GM04504 (cell line): ENCODE measurements at regions not wholly inside any gene's neighbourhood (a gene's known extent, or its start where the extent isn't known, plus 50 kb on each side); places are given as distances from the start of the nearest gene placed in this dataset.

ENCODE experiments used
- DNase-seq: peaks from one replicate; pipeline ENCODE4 v3.0.0-alpha.2; 2012; ENCODE audit warnings: low read depth

DNA sequence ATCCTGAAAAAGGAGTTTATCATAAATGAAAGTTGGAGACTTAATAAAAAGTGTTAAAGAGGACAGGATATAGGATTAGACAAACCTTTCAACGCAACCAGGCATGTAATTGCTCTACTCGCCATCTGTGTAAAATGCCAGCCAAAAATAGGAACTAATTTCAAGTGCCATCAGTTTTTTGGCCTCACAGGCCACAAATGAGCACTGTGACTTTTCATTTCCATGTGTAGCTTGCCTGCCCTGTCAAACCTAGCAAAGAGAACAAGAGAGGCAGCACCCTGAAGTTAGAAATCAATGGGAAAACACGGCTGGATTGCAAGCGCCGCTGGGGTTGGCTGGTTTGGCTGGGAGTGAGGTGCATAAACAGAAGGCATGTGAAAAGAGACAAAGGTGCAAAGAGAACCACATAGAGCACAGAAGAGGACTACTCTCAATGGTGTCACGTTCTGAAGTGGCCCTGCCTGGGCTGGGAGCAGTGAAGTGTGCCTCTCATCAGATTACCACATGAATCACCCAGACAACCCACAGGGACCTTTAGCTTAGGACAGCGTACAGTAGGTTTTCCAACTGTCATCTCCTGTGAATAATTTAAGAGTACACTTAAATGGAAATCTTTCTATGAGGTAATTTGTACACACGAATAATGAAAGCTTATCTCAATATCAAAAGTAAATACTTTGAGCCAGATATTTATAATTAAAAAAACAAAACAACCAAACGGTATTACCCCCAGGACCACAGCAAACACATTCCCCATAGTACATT is 78.0 kb upstream of the NHSL1 start:
- DNase-seq = no peak

DNA sequence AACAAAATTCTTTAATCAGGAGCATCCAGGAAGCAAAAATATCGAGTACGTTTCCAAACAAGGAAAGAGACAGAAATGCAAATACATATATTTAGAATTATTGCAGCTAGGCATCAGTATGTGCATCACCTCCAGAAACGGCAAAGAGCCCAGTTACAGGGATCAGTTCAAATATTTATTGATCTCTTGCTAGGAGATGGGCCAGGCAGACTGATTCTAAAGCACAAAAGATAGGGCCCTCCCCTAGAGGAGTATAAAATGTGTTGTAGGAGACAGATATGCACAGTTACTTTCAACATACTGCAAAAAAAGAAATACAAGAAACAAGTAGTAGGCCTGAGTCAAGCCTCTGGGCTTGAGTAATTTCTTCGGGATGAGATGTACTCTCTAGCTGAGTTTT is 80.7 kb upstream of the NHSL1 start:
- DNase-seq = no peak

DNA sequence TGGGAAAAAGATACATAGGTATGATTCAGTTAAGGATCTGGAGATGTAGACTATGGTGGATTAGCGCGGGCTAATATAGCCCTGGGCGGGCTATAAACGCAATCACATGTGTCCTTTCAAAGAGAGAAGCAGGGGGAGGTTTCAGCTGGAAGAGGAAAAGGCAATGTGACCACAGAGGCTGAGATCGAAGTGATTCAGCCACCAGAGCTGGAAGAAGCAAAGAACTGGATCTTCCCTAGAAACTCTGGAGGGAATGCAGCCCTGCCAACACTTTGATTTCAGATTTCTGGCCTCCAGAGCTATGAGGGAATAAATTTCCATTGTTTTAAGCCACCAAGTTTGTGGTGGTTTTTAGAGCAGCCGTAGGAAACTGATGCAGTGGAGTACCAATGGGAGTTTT is 81.5 kb upstream of the NHSL1 start:
- DNase-seq = no peak

DNA sequence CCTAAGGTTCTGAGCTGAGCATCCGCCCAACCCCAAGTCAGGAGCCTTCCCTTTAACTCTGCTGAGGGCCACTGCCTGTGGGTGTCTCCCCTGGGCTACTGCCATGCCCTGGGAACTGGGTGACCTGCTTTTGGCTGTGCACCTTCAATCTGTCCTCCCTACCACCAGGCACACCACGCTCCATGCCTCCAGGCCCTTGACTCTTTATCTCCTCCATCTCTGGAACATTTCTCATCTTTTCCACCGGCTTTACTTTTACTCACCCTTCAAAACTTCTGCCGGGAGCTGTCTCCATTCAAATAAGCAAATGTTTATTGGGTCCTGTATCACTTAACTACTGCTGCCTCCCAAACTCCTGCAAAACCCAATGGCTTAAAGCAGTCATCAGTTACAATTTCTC is 83.3 kb upstream of the NHSL1 start:
- DNase-seq = no peak

DNA sequence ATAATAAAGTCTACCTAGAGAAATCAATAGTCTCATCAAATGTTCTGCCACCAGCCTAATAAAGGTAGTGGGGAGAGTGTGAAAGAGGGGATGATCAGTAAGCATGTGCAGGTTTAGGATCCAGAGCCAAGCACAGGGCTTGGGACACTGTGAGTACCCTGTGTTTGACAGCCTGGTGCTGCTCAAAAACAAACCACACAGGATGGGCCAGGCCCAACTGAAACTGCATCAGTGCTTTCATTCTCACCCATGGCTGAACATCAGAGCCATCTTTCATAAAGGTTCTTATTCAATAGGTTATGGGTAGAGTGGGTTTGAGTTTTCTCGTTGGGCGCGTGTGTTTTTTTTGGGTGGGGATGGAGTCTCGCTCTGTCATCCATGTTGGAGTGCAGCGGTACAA is 87.3 kb upstream of the NHSL1 start:
- DNase-seq = no peak

DNA sequence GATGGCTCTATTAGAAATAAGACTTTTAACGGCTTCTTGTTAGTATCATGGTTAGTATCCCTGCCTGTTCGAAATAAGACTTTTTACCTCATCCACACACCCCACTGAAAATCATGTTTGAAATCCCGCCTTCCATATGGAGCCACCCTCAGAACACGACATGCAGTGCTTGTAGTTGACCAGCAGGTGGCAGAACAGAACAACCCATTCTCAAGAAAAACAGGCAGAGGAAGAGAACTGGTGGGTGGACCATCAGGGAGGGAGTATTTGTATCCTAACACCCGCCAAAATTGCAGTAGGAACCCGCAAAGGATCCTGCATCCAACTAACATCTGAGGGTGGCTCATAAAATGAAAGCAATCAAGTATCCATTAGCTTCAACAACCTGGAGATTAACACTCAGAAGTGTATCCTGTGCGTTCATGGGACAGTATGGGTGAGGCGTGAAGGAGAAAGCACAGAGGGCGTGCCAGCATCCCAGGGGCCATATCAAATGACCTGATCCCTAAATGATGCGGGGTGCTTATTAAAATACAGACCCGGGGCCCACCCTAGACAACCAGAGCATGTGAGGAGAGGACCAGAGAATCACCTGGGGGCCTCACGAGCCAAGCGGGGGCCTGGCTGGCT is 89.6 kb upstream of the NHSL1 start:
- peak; percentile 42 for DNase-seq

DNA sequence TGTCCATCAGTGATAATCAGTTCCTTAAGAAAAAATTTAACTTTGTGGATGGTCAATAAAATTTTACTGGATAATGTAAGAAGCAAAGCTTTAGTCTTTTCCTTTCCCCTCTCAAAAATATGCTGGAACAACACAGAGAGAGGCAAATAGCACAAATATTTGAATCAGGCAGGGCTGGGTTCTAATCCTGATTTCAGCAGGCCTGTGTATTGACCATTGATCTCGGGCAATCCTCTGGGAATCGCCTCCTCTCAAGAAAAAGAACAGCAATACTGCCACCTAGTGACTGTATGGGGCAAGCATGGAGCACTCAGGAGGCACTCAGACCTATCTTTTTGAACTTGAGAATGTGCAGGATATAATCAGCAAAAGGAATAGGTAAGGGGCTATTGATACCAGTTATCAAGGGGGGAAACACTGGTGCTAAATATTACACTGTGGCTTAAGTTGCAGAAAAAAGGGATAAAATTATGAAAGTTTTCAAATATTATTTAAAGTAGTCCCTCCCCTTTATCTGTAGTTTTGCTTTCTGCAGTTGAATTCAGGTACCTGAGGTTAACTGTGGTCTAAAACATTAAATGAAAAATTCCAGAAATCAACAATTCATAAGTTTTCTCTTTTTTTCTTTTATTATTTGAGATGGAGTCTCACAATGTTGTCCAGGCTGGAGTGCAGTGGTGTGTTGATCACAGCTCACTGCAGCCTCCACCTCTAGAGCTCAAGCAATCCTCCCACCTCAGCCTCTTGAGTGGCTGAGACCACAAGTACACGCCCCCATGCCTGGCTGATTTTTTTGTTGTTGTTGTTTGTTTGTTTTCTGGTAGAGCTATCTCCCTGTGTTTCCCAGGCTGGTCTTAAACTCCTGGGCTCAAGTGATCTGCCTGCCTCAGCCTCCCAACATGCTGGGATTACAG is 91.8 kb upstream of the NHSL1 start:
- peak; percentile 37 for DNase-seq

DNA sequence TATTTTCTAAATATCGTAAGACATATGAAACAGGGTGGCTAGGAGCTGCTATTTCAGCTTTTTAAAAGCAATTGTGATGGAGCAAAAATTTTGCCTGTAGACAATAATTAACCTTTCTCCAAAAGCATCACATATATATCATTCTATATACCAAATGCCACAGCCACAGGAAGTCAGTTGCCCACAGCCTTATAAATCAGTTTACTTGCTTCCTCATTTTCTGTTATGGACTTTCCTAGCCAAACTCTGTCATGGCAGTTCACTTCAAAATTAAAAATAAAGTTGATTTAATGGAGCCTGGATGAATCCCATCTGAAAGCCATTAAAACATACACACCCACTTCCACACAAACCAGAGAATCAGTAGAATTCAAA is 93.4 kb upstream of the NHSL1 start:
- no peak for DNase-seq

DNA sequence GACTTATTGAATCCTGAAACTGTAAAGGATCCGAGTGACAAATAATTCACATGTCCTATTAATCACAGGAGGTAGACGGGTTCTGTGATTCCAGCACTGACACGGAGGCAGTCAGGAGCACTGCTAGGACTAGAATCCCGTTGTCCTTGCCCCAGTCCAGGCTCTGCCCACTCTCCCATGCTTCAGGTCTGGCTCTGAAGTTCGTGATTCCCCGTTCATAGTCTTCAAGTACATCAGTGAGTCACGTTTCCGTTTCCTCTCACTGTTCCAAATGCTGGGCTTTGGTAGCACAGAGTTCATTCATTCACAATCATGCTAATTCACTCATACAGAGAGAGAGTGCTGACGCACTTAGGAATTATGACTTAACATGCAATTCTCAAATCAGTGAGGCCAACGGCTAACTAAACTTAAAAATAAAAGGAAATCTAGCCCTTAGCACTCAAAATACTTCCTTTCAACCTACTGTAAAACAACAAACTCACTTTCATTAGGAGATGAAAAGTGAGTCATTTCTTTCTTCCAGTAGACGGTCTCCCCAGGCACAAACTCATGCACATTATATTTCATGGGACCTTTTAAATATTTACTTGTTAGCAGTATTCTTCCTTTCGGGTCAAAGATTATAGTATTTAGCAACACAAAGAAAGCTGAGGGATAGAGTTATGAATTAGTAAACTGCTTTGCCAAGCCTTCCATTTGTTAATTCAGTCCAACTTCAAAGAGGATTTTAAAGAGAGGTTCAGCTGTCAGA is 94.0 kb upstream of the NHSL1 start:
- DNase-seq = peak; percentile 97

DNA sequence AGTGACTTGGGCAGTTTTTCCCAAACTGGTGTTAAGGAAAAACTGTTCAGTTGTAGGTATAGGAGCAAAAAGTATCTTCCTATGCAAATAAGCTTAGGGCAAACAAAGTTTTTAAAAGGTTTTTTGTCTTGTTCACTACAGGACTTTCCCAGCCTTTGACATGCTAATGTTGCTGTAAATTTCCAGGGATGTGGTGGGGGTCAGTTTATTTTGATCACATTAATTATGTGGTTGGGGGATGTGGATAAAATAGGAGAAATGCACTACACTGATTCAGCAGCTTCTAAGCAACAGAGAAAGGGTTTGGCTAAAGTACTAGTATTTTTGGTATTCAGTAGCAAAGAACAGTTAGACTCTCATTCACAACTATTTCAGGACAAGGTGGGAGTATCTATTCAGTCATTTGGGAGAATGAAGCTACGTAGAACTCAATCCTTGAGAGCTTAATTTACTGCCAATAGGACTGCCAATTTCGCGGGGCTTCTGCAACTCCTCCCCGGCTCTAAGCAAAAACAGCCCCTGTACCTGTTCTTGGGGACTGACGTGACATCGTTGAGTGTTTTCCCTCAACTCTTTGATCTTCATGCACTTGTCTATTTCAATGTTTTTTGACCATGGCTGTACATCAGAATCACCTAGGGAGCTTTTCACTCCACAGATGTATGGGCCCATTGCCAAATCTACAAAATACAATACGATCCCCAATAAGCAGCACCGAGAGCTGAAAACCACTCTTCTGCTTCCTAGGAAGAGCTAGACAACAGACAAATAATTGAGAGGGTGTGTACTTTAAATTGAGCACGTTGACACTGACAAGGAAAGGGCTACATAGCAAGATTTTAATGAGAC is 94.8 kb upstream of the NHSL1 start:
- no peak for DNase-seq

DNA sequence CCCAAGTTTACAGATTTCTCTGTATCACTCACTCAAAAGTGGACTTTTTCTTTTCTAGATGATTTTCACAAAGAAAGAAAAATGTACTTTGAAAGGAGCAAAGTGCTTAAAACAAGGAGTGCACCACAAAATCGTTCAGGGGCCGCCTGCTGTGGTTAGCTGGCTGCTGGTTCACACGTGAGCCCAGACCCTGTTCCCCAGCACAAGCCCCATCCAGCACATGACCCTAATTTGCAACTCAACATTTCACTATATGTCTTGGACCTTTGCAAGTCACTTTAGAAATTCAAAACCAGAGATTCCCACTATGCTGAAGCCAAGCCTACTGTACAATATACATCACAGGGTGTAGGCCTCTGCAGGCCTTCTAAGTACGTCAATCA is 95.5 kb upstream of the NHSL1 start:
- no peak for DNase-seq

DNA sequence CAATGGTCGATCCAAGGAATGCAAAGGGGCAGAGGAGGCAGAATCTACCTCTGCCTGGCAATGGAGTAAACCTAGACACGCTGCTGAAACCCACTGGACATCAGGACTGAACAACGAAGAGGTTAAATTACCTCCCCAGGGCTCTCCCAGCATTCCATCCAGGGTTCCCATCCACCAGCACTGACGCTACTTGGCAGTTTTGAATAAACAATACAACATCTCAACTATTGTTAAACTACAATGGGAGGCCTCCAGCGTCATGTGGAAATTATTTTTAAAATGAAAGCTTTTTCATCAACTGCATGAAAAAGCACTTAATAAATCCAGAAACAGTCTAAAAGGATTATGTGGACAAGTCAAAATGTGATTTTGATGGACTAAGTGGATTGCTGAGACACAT is 96.8 kb upstream of the NHSL1 start:
- DNase-seq = no peak

DNA sequence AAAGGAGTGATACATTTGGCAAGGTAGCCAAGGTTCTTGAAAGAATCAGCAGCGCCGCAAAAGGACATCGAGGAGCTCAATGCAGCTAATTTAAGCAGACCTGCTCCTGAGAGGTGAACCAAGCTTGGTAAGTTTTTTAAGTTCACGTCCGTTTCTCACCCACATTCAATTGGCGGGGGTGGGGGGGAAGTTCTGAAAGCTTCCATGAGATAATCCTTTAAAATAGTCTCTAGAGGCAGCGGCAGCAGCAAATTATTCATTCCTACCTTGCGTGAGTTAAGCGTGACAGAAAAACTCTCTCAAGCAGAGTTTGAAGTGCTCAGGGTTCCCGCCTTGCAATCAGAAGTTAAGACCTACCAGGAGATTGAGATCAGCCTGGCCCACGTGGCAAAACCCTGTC is 97.3 kb upstream of the NHSL1 start:
- no peak for DNase-seq

DNA sequence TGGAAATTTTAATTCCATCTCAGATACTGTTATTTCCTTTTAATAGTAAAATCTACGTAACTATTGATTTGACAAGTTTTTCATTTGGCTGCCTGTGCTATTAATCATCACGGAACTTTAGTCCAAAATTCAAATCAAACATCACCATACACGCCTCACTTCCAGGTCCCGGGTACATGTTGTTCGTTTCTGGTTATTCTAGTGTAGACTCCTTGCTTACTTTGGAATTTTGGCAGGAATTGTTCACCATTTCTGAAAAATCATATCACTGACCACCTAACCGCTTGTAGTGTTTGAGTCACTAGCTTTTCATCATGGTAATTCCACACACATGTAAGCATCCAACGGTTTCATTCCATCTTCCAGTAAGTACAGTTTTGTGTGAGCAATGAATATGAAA is 98.0 kb upstream of the NHSL1 start:
- no peak for DNase-seq

DNA sequence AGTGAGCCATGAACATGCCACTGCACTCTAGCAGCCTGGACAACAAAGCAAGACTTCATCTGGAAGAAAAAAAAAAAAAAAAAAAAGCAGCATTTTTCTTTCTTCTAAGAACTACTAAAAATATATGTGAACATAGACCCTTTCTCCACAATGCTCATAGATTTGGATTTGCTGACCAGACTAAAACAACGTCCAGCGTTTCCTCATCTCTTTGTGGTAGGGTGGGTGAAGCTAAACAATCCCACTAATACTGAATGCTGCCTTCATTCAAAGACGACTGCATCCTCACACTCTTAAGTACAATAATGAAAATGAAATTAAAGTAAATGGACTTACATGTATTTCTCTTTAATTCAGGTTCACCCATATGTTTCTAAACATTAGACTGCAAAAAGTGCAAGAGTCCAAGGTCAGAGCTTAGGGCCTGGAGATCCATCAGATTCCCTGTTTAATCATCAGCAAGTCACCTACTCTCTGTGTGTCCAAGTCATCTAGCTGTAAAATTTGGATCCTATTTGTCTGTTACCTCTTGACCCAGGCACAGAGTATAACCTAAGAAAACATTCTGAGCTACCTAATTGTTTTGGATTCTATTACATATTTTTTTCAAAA is 99.4 kb upstream of the NHSL1 start:
- no peak for DNase-seq

DNA sequence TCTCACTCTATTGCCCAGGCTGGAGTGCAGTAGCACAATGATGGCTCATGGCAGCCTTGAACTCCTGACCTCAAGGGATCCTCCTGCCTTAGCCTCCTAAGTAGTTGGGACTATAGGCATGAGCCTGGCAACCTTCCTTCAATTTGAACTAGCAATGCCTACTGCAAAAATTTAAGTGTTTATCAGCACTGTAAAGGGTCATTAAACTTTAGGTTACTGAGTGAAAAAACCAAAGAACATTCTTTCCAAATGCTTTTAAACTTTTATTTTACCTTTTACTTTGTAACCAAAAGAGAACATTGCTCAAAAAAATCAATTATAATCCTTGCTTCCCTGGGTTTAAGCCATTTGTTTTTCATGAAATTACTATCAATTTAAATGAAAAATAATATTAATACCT is 101.0 kb upstream of the NHSL1 start:
- no peak for DNase-seq

DNA sequence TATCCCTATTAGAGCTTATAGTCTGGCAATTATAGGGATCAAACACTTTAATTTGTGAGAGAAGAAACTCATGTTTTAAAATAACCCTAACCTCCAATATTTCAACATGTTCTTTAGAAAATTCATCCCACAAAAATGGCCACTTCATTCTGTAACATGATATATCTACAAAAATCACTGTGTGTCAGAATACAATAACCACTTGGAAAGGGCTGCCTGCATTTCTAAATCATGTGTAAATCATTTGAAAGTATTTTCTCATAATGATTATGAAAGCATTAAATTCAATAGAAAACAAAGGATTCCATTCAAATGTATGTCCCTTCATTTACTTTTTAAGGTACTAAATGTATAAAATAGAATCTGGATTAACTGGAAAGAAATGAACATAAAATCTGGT is 101.4 kb upstream of the NHSL1 start:
- peak; percentile 26 for DNase-seq

DNA sequence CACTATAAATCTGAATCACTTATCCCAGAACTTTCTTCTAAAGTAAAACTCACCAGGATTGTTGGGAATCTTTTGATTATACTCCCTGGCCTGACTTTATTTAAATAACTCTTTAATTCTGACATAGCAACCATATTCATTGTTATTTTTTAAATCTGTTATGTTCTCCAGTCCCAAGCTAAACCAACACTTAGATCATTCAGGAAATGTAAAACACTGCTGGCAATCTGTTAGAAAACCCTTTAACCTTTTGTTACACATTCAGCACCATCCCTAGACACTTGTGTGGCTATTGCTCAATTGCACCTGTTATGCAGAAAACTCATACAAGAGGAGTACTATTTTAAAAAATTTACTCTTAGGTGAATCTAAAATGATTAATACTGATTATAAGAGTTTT is 101.8 kb upstream of the NHSL1 start:
- DNase-seq = no peak

DNA sequence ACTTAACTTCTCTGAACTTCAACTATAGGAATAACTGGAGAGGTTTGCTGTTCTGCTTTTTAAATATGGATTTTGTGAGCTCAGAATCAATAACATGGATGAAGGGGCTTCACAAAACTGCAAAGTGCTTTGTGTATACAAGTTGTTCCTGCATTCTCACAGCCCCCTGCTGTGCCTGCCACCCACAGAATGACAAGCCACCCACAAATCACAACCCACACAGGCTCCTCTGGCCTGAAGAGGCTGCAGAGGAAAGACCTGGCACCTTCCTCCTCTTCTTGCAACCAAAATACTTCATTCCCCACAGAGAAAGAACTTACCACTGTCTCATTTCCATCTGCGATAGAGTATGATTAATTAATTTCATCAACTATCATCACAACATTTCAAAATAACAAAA is 106.7 kb upstream of the NHSL1 start:
- no peak for DNase-seq

DNA sequence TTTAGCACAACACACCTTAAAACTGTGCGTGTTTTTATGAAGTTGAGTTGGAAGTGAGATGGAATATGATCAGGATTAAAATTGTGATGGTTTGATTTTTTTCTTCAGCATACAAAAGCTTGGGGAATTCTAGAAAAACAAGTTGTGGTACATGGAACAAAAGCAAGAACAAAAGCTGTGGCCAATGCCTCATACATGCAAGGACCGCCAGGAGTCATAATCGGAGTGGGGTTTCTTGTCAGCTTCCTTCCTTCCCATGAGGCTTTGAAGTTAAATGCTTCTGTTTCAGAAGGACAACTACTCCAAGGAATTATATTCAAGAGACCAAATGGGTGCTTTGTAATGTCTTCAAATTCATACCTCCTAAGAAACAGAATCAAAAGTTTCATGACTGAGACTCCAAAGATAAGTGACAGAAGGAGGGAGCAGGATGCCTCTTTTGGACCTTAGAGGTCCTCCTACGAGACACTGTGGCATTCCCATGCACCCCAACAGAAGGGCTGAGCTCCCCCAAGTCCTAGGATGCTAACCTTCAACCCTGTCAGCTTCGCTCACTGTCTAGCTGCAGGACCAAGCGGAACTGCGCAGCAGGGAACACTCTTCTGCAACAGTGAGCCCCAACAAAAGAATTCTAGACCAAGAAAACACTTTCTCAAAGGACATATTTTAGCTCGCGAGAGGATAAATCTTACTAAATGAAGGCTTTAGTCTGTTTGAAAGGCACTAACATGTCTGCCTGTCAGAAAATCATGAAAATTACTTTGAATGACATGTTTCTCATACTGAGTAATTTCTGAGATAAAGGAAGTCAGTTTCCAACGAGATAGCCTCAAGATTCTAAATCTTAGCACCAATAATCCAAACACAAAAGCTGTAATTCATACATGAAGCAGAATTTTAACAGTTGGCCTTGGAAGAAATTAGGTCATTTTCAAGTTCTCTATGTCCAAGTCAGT is 108.5 kb upstream of the NHSL1 start:
- no peak for DNase-seq
